HG02642 (cell line): ENCODE measurements at regions not wholly inside any gene's neighbourhood (a gene's known extent, or its start where the extent isn't known, plus 50 kb on each side); places are given as distances from the start of the nearest gene placed in this dataset.

Source experiments
- ATAC-seq: cut with Tn5 transposase; IDR thresholded peaks from one replicate; pipeline ENCODE4 v1.9.1; 2021; ENCODE audit warnings: mild to moderate bottlenecking; ENCODE audit not compliant: unreplicated experiment, poor library complexity

DNA sequence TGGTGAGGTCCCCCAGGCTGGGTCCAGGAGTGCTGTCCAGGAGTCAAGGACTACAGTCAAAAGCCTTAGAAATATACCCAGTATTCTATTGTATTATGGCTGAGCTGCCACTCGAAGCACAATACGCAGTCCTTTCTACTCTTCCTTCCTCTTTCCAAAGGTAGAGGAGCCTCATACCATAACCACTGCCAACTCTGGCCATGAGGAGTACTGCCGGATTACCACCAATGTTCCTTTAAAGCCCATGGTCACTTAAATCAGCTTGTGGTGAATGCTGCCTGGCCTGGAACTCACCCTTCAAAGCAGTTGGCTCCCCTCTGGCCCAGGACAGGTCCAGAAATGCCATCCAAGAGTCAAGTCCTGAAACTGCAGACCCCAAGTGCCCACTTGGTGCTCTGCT is 425.4 kb downstream of the SLC16A7 start:
- ATAC-seq: no peak

DNA sequence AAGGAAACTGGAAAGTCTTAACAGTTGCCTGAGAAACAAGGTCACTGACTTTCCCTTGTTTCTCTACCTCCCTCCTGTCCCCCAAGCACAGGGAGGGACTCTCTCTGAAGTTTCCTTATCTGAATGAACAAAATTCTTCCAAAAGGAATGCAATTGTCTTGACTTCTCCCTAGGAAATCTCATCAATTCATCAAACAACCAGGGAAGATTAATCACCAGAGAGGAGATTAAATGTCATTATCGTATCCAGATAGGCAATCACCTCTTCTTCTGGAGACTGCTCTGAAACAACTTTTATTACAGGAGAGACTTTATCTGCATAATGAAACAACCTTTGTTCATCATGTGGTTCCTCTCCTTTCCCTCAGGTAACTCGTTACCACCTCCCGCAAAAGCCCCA is 431.4 kb downstream of the SLC16A7 start:
- no peak for ATAC-seq

DNA sequence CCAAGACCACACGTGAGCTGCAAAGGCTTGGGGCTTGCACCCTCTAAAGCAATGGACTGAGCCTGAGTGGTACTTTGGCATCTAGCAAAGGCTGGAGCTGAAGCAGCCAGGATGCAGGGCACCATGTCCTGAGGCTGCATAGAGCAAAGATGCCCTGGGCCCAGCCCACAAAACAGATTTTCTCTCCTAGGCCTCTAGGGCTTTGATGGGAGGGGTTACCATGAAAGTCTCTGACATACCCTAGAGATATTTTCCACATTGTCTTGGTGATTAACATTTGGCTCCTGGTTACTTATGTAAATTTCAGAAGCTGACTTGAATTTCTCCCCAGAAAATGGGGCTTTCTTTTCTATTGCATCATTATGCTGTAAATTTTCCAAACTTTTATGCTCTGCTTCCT is 438.3 kb downstream of the SLC16A7 start:
- ATAC-seq: no peak

DNA sequence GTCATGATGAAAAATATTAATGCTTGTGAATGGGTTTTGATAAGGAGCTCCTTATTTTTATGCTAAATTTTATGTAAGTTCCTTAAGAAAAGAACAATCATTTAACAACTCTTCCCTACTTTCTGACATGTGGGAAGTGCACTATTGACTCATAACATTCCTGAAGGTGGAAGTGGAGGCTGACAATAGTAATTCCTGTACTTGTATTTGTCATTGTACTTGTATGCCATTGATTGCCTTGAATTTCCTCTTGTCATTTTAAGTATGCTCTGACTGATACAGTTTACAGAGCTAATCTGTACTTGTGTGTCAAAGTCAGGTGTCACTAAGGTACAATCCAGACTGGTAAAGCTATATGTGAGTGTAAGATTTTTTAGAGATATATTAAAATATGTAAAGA is 440.0 kb downstream of the SLC16A7 start:
- ATAC-seq: no peak

DNA sequence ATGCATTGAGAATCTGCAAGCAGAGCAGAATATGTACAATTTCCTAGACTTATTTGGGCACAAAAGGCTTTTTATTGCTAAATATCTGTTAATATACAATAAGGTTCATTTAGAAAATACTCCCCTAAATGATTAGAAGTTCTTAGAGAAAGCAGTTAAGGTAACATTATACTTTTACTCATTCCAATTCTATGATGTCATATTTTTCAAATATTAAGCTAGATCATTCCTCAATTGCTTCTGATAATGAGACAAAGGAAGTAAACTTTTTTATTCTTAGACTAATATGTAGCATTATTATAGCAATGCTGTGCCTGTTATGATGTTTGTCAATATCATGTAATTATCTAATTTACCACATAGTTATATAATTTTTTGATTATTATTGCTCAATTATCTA is 447.0 kb downstream of the SLC16A7 start:
- no peak for ATAC-seq

DNA sequence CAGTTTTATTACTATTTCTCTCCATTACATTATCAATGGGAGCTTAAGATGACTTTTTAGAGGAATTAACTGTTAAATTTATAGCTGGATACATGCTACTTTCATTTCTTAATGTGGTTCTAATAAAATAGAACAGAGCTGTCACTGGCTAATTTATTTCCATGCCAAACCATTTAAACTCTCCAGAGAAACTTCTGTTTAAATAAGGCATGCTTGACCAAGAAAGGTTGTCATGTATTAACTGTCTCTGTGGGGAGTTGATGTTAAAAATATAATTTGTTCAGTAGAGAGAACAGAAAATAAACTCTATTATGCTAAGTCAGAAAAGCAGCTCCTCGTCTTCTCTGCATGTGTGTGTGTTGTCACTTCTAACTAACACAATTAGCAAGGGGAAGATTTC is 447.4 kb downstream of the SLC16A7 start:
- ATAC-seq: no peak

DNA sequence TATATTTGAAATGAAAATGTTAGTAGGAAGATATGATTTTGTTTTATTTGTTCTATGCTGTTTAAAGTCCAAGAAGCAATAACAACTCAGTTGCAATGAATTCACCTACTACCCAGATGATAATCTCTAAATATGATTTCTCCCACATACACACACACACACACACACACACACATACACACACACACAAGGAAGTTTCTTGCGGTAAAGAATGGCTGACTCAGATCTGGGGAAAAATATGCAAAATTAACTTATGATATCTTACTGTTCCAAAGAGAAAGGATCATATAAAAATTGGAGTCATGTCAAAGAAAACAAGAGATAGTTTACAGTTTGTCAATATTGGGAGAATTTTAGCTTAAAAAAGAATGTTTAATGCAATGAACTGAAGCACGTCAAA is 456.7 kb downstream of the SLC16A7 start:
- no peak for ATAC-seq

DNA sequence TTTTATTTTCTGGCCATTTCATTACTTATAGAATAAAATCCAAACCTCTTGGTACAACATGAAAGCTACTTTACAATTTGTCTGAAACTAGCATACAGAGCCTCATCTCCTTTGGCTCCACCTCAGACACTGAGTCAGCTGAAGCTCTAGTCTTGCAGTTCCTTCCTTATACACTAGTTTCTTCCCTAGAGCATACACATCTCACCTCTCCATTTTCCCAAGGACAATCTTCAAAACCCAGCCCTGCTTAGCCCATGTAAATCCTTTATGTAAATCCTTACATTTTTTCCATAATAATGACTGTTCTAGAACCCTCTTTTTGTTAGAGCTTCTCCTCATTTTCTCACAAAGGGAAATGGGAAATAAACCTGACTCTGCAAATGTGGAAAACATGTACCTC is 463.4 kb downstream of the SLC16A7 start:
- ATAC-seq: no peak

DNA sequence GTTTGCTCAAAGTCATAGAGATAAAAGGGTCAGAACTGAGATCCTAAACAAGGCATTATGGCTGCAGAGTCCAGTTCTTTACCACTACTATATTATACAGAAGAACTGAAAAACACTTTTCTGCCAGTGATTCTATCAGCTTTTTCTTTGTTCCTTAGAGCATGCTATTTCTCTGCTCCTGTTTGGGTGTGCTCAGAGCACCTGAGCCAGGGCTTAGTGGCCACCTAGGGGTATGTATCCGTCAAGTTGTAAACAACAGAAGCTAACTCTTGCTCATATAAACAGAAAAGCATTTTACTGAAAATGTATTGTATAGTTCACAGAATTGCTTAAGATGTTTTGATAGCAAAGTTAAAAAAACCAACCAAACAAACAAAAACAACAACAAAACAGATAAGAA is 470.8 kb downstream of the SLC16A7 start:
- no peak for ATAC-seq

DNA sequence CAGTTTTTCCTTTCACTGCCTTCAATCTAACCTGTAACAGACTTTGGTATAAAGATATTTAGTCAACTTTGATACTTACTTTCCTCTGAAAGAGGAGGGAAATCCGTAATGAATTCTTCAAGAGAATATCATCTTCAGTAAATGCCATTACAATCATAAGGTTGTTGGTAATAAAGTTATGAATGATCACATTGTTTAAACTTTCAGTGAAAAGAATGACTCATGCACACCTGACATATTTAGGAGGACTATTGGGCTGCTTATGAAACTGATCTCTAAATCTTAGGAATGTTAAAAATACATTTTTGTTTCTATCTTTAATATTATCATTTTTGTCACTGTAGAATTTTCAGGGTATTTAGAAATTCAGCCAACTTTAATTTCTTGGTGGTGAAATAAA is 474.7 kb downstream of the SLC16A7 start:
- no peak for ATAC-seq

DNA sequence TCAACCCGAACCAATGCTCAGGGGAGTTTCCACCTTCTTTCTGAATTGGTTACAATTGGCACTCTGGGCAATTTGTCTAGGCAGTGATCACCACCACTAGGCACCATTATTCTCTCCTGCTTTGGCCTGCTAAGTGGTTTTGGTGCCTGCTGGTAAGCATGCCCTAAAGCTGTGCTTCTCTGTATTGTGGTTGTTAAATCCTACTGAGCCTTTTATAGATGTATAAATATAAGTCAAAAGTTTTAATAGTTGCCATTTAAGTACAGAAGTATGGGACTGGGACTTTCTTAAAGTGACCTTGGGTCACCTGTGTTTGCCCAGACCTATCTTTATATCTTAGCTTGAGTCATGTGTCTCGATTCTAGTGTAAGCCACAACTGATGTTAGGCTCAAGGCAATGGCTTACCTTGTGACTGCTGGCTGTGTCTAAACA is 475.9 kb downstream of the SLC16A7 start:
- no peak for ATAC-seq

DNA sequence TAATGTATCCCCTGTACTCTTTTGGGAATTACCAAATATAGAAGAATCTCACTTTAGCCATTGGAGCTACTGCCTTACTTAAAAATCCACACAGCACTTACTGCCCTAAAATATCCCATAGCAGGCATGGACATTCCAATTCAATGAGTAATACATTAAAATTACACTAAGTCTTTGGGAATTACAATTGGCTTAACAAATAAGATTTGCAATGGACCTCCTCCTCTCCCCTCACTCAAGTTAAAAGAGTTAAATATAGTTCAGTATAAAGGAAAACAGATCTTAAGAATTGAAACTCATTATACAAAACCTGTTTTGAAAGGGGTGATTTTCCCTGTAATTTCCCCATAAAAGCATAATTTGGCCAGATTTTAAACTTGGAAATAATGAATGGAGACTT is 477.1 kb downstream of the SLC16A7 start:
- ATAC-seq: no peak

DNA sequence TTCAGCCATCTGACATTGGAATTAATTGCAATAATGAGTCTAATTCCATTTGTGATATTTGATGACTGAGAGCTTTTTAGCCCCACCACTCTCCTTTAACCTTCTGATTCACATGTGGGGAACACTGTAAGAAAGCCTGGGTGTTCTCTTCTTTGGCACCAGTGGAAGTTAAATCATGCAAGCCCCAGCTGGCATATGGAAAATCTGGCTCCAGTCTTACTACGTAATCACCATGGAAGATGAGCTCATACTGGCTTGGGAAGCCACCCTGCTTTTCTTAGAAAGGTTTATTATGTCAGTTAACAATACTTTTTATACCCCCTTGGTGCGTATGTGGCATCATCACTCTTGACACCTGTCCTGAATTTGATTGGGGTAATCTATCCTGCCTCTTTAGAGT is 479.3 kb downstream of the SLC16A7 start:
- ATAC-seq: no peak

DNA sequence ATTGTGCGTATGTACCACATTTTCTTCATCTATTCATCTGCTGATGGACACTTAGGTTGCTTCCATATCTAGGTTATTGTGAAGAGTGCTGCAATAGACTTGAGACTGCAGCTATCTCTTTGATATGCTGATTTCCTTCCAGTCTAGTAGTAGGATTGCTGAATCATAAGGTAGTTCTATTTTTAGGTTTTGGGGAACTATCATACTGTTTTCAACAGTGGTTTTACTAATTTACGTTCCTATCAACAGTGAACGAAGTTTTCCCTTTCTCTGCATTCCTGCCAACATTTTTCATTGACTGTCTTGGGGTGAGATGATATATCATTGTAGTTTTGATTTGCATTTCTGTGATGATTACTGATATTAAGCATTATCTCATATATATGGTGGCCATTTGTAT is 482.2 kb downstream of the SLC16A7 start:
- no peak for ATAC-seq

DNA sequence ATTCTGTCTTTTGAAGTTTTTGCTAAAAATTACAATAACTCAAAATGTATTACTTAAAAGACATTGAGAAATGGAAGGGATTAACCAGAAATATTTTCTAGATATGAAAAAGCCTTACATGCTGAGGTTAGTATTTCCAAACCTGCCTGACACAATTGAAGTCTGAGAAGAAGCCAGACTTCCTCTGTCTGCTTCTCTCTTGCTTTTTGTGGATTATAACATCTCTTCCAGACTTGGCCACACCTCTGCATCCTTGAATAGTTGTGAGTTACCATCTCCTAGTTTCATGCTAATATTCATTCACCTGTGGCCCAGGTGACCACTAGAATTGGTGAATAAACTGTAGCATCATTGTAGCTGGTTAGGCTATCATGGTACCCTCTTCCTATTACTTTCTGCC is 497.6 kb downstream of the SLC16A7 start:
- no peak for ATAC-seq

DNA sequence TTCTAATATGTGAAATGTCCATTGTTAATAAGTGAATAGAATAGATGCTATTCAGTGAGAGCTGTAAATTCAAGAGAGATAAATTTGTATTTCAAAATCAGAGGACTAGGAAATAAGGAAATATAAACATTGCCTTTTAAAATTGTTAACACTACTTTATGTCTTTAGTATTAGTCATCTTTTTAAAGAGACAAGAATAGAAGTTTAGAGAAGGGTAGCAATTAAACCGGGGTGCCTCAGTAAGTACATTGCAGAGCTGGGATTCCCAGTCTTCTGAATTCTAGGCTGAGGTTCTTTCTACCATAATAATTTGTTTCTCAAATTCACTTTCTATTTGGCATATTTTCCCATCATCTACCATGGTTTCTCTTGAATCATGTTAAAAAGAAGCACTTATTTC is 498.6 kb downstream of the SLC16A7 start:
- ATAC-seq: no peak

DNA sequence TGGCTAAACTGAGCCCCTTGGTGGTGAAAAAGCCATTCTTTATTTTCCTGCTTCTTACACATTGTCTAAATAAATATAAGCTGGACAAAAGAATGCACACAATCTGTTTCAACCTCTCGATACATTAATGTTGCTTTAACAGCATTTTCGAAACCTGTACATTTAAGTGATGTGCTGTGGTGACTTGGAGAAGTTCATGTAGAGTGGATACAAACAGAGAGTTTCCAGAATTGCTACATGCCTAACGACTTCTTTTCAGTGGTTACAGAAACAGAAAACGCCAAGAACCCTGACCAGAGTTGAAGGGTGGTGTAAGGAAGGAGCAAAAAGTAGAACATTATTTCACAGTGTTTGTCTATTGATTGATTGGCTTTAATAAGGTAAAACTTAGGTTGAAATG is 500.9 kb downstream of the SLC16A7 start:
- ATAC-seq: no peak

DNA sequence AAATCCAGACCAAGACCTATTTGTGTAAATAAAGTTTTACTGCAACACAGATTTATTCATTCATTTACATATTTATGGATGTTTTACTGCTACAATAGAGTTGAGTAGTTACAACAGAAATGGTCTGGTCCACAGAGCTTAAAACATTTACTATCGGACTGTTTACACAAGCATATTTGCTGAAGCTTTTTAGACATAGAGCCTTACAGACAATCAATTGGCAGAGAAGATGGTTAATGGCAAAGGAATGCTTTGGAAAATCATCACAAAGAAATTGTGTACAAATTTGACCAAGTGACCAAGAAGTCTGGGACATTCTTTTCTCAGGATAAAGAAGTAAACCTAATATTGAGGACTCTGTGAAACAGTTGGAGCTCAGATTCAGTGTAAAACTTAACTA is 504.3 kb downstream of the SLC16A7 start:
- no peak for ATAC-seq

DNA sequence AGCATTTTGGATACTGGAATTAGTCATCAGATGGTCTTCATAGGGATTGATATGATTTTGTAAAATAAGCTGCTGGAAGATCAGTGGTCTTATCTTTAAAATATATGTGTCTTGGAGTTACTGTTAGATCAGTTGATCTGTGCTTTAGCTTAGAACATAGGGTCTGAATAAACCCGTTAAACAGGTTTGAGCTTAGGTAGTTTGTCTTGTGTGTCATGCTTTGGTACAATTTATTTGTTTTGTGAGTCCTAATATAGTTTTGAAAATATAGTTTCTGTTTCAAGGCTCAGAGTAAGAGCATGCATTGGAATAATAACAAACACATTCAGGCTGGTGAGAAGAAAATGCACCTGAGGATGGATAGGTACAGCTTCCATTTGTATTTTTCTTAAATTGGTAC is 505.0 kb downstream of the SLC16A7 start:
- ATAC-seq: no peak

DNA sequence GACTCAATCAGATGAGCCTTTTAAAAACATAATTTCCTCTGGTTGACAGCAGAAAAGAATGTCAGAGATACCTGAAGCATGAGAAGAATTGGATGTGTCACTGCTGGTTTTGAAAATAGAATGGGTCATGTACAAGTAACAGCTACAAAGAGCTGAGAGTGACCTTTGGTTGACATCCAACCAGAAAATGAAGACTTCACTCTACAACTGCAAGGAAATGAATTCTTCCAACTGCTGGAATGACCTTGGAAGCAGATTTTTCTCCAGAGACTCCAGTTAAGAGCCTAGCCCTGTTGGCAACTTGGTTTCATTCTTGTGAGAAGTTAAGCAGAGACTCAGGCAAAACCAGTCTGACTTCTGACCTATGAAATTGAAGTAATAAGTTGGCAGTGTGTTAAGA is 505.9 kb downstream of the SLC16A7 start:
- ATAC-seq: no peak

DNA sequence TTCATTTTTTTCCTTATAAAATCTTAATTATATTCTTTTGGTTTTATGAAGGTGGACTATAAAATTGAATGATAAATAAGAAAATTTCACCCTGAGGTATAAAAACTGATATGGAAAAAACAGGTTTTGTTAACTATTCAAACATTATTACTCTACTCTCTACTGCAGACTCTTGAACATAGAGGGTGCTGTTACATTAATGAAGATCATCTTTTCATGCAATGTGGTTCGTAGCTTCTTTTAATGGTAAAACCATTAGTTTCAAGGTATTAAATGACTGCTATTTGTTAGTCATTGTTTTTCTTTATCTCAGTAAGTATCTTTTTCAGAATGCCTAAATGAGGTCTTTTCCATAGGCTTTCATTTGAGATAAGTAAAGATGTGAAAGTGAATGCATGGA is 510.4 kb downstream of the SLC16A7 start:
- ATAC-seq: no peak

DNA sequence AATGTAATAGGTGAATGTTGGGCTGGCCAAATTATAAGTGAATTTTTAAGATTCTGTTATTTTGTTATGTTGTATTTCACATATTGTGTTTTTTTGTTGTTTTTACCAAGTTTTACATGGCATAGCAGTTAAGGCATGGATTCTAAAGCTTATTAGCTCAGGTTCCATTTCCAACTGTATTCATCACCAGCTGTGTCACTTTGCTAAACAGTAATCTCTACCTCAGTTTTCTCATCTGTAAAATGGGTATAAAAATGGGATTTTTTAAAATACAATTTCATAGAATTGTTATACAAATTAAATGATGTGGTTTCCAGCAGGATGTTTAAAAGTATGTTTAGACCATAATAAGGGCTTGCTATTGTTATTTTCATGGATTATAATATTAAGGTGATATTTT is 512.2 kb downstream of the SLC16A7 start:
- ATAC-seq: no peak

DNA sequence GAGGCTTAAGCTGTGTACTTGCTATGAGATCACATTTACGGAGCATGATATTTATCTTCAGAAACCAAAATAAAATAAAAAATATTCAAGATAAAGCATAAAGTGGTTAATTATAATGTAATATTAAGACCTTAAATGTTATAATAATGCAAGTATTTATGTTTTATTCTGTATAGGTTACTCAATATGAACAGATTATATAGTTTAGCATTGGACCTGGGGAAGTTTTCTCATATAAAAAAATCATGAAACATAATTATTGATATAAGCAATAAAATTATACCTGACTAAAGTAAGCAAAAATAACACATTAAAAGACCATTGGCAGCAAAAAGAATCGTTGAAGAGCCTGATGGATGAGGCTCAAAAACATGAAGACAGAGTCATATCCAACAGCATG is 516.2 kb downstream of the SLC16A7 start:
- ATAC-seq: no peak
